OCI-LY3 (cell line): ENCODE measurements at regions not wholly inside any gene's neighbourhood (a gene's known extent, or its start where the extent isn't known, plus 50 kb on each side); places are given as distances from the start of the nearest gene placed in this dataset.

ENCODE experiments used
- CTCF ChIP-seq: fragments of 200-600, 300-600 bp; sonication (generic); IDR thresholded peaks from 2 replicates; pipeline ENCODE4 v1.5.1; 2014; ENCODE audit warnings: antibody characterized with exemption, low read length, low read depth
- EZH2phosphoT487 ChIP-seq: fragments of 200-600 bp; shearing (Covaris generic); IDR thresholded peaks from 2 replicates; pipeline ENCODE4 v1.6.1; 2018; ENCODE audit warnings: antibody characterized with exemption, mixed run types, low read depth

GRCh38 chr10:25100141-25100540, 74.7 kb upstream of the GPR158 start:
- TF ChIP-seq CTCF, result no peak
- TF ChIP-seq EZH2phosphoT487, result no peak
